CD4-positive, alpha-beta T cell treated with Interleukin-4 for 1 hour (primary cell): ENCODE measurements at regions not wholly inside any gene's neighbourhood (a gene's known extent, or its start where the extent isn't known, plus 50 kb on each side); places are given as distances from the start of the nearest gene placed in this dataset.

Source experiments
- DNase-seq, 2 donors: peaks; one replicate each; pipeline ENCODE4 v3.0.0-alpha.2; 2020 to 2022

GRCh38 chr4:157840034-157840433, 332.8 kb downstream of the GASK1B start:
- no peak for DNase-seq

GRCh38 chr4:157838366-157838765, 334.5 kb downstream of the GASK1B start:
- DNase-seq, result no peak

- DNase-seq, result no peak
Measured at GRCh38 chr4:157837071-157837703, 335.6 kb downstream of the GASK1B start.

GRCh38 chr4:157832596-157832995, 340.2 kb downstream of the GASK1B start:
- DNase-seq, result no peak

GRCh38 chr4:157824021-157824420, 348.8 kb downstream of the GASK1B start:
- no peak for DNase-seq

GRCh38 chr4:157821814-157822213, 351.0 kb downstream of the GASK1B start:
- DNase-seq, result no peak

GRCh38 chr4:157819693-157820464, 352.9 kb downstream of the GASK1B start:
- no peak for DNase-seq

- no peak for DNase-seq
Measured at GRCh38 chr4:157818946-157819692, 353.7 kb downstream of the GASK1B start.

GRCh38 chr4:157810137-157810774, 362.6 kb downstream of the GASK1B start:
- DNase-seq, result no peak

GRCh38 chr4:157808796-157809383, 363.9 kb downstream of the GASK1B start:
- no peak for DNase-seq

- DNase-seq, result no peak
Measured at GRCh38 chr4:157806184-157806583, 366.6 kb downstream of the GASK1B start.

- no peak for DNase-seq
Measured at GRCh38 chr4:157804986-157805385, 367.8 kb downstream of the GASK1B start.

- DNase-seq, result no peak
Measured at GRCh38 chr4:157803845-157804521, 368.8 kb downstream of the GASK1B start.

- DNase-seq, result no peak
Measured at GRCh38 chr4:157803421-157803820, 369.4 kb downstream of the GASK1B start.

GRCh38 chr4:157795495-157795894, 377.3 kb downstream of the GASK1B start:
- DNase-seq, result no peak

- no peak for DNase-seq
Measured at GRCh38 chr4:157792716-157793115, 380.1 kb downstream of the GASK1B start.

GRCh38 chr4:157791236-157791635, 381.6 kb downstream of the GASK1B start:
- DNase-seq, result no peak

GRCh38 chr4:157787618-157788017, 385.2 kb downstream of the GASK1B start:
- no peak for DNase-seq

- DNase-seq, result no peak
Measured at GRCh38 chr4:157781361-157781760, 391.5 kb downstream of the GASK1B start.

GRCh38 chr4:157779081-157779480, 393.7 kb downstream of the GASK1B start:
- no peak for DNase-seq

- DNase-seq, result no peak
Measured at GRCh38 chr4:157776930-157777528, 395.8 kb downstream of the GASK1B start.

- DNase-seq, result no peak
Measured at GRCh38 chr4:157775971-157776370, 396.9 kb downstream of the GASK1B start.
